DMS 273 (cell line): ENCODE measurements at regions not wholly inside any gene's neighbourhood (a gene's known extent, or its start where the extent isn't known, plus 50 kb on each side); places are given as distances from the start of the nearest gene placed in this dataset.

Experiments used
- DNase-seq: peaks from one replicate; lab custom pipeline; 2025; ENCODE audit not compliant: unreplicated experiment; lab: John Stamatoyannopoulos, UW

DNA sequence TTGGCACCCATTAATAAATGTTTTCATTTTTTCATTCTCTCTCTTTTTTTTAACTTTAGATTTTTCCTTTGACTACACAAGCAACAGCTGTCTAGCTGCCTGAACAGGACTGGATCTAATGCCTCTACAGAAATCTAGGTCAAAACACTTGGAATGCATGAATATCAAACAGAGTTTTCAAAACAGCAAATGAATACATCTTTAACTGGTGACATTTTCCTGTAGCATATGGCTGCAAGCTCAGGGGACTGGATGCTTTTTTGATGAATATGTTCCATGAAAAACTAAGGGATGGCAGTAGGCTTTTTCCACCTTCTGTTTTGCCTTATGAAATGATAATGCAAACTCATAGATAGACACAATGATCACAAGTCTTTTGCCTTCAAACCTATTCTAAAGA, 661.7 kb downstream of the MCTP2 start:
- DNase-seq = no peak

DNA sequence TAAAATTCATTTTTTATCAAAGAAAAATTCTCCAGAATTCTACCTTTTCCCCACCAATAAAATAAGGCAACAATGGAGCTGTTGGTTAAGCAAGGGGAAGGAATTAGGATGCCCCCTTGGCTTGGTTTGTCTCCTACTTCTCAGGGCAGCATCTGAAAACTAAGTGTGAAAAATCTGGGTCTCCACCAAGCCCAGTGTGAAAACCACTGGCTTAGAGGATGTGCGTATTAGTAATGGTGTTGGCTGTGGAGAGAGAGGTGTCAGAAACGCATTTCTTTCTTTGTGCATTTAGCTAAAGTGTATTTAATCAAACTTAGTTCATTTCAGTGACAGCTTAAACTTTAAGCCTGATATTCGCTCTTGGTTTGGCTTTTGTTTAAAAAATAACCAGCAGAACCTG, 662.7 kb downstream of the MCTP2 start:
- no peak for DNase-seq

DNA sequence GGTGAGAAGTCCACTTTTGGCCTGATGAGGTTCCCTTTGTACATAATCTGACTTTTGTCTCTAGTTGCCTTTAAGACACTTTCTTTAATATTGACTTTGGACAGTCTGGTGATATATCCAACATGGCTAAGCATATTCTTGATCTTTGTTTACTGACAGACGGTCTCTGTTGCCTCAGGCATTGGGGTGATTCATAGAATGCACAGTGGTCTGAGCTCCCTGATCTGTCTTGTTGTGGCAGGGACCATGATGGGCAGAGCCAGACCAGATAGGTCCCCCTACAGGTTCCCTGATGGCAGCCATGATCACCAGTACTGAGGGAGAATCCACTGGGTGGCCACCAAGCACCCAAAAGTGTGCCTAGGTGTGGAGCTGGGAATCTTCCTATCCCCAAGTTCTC, 678.1 kb downstream of the MCTP2 start:
- no peak for DNase-seq

DNA sequence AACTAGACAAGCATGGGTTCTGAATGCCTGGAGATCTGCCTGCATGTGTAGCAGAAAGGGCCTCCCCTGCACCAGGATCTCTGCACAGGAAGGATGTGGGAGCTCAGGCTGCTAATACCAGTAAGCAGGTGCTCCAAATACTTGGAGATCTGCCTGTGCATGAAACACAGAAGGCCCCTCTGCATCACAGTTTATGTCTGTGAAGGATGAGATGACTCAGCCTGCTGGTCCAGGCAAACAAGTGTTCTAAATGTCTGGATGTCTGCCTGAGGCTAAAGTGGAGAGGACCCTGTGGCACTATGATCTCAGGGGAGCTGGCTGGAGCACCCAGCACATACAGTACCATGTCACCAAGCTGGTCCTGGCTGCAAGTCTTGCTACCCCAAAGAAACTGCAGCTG, 678.8 kb downstream of the MCTP2 start:
- DNase-seq = no peak

DNA sequence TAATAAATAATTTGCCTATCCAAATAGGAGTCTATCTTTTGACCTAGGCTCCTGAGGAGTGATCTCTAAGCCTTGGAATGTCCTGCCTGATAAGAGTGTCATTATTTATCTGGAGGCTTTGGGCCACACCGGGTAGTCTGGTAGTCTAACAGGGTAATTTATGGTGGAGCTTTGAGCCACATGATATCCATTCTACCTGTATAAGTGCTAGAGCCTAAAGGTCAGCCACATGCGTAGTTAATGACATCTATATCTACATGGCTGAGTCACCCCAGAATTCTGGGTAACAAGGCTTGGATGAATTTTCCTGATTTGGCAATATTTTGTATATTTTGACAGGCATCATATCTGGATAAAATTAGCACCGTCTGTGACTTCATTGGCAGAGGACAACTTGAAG, 681.4 kb downstream of the MCTP2 start:
- DNase-seq = no peak

DNA sequence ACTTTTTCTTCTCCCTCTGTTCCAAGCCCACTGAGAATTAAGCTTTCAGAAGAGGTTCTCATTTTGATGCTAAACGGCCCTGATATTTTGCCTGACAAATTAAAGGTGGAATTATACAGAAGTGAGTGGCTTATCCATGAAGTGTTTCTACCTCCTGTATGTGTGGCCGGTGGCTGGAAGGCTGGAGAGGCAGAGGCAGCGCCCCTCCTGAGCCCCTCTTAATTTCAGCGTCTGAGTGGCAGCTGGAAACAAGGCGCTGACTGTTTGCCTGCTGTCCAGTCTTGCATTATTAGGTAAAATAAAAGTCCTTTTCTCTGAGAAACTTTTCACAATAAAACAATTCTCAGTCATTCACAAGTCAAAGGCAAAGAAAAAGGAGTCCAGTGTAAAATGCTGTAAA, 685.7 kb downstream of the MCTP2 start:
- DNase-seq = no peak

DNA sequence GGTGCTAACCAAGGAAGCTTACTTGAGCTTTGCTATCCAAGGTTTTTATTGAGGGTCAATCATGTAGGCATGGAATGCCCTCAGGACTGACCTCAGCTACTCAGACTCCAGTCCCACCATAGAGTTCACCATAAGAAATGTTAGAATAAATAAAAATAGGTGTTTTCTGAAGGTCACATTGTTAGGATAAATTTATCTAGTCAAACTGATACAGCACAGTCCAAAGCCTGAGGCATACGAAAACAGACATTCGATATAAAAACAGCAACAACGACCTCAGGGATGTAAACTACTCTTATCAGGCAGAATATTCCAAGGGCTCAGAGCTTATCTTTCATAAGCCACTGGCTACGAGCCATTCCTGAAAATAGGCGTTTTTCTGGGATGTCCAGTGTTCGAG, 690.6 kb downstream of the MCTP2 start:
- no peak for DNase-seq

DNA sequence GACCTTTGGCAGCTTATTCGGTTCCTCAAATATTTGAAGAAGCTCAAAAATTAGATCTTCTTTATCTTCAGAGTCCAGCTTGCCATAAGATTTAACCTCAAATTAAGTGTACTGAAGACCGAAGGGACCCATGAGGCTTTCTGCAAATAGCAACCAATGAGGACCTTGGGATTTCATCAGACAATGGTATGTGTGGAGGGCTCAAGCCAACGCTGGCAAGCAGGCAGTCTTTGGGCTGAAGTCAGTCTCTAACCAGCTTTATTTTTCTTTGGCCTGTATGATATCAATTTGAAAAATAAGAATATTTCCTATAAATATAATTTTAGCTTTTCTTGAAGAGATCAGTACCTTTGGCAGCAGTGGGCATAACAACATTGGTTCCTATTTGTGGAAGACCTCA, 692.7 kb downstream of the MCTP2 start:
- DNase-seq = no peak

DNA sequence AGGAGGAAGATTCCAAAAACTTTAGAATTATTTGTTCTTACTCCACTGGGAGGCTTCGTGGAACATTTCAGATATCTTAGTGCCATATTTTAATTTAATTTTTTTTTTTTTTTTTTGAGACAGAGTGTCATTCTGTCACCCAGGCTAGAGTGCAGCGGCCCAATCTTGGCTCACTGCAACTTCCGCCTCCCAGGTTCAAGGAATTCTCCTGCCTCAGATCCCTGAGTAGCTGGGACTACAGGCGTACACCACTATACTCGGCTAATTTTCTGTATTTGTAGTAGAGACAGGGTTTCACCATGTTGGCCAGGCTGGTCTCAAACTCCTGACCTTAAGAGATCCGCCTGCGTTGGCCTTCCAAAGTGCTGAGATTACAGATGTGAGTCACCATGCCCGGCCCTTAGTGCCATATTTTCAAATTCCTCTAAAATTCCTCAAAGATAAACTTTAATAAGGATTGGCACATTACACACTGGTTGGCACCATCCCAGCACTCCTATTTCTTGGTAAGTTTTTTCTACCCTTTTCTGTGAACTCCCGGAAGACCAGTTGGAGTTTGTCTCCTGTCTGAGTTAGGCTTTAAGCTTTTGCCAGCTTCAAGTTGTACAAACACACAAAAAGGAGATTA, 693.7 kb downstream of the MCTP2 start:
- DNase-seq = no peak

DNA sequence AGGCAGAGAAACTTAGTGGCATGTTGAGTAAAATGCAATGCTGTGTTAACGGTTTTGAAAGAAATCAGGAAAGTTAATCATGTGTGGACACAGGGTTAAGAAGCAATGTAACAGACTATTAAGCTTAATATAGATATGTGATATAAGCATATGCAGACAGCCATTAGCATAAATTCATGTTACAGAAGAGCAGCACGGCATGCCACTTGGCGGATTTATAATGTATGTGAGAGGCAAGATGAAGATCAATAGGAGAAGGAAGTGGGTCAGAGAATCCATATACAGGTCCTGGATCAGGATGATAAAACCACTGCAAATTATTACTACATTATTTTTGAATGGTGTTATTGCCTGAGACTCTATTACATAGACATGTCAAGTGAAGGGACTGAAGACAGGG, 694.3 kb downstream of the MCTP2 start:
- no peak for DNase-seq

DNA sequence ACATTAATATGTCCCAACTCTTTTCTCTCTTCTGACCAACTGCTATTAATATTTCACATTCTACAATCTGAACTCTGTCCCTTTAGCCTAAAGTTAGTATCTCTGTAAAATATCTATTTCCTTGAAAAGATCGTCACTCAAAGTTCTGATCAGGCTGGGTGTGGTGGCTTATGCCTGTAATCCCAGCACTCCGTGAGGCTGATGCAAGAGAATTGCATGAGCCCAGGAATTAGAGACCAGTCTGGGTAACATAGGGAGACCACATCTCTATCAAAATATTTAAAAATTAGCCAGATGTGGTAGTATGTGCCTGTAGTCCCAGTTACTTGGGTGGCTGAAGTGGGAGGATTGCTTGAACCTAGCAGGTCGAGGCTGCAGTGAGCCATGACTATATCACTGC, 695.6 kb downstream of the MCTP2 start:
- no peak for DNase-seq

DNA sequence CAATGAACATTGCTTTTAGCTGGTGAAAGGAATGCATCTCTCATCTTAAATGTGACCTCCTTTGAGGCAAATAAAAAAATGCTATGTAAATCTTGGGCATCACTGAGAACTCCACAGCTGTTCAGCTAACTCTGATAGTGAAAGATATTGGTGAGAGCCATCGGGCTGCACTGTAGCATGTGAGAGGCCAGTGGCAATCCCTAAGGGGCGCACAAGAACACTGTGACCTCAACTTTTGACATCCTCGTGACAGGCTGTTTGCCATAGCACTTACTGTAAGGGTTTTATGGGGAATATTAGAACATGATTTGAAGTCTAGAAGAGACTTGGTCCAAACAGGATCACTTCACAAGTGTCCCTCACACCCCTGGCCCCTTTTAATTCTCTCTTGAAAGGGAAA, 697.9 kb downstream of the MCTP2 start:
- DNase-seq = no peak

DNA sequence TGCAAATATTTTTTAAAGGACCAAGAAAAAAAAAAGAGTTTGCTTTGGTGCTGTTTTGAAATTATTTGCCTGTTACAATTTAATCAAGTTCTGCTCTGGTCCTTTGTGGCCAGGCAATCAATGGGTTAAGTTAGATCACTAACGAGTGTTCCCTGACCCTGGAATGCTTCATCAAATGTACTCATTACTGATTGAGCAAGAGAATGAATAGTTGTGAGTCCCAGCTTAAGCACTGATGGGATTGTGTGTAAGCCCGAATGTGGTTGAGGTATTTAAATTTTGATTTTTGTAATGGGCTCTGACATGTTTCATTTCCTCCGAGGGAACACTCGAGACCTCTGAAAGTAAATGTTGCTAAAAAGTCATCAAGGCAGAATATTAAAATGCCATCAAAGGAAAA, 699.1 kb downstream of the MCTP2 start:
- DNase-seq = no peak

DNA sequence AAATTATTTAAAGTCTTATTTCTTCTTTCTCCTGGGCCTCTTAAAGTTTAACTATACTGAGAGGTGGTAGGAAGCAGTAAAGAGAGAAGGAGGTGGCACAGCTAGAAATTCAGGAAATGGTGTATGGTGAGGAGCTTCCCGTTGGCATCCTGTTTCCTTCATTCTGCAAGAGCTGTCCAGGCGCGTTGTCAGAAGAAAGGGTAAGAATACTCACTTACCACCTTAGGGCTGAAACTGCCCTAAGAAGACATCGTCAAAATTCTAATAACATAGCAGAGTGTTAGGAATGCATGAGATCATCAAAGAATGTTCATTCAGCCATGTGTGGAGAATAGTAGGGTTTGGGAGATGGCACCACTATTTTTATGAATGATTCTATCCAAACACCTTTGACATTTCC, 699.6 kb downstream of the MCTP2 start:
- DNase-seq = no peak

DNA sequence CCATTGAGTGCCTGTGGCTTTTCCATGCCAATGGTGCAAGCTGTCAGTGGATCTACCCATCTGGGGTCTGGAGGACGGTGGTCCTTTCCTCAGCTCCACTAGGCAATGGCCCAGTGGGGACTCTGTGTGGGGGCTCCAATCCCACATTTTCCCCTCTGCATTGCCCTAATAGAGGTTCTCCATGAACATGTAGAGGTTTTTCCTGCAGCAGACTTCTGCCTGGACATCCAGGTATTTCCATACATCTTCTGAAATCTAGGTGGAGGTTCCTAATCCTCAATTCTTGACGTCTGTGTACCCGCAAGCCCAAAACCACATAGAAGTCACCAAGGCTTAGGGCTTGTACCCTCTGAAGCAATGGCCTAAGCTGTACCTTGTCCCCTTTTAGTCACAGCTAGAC, 703.1 kb downstream of the MCTP2 start:
- DNase-seq = no peak

DNA sequence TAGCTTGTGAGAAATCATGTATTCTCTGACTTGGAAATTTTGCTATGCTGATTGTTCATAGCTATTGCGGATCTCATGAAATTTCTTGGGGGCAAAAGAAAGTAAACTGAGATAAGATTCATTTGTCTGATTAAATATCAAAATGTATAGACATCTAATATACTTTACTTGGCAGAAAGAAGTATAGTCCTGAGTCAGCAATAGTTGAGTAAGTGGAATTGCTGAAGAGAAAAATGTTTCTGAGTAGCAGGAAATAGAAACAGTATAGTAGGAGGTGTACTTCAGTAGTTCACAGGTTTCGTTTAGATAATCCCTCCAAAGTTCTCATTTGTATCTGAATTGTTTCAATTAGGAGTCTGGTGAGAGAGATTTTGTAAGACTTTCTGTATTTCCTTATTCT, 705.9 kb downstream of the MCTP2 start:
- DNase-seq = no peak

DNA sequence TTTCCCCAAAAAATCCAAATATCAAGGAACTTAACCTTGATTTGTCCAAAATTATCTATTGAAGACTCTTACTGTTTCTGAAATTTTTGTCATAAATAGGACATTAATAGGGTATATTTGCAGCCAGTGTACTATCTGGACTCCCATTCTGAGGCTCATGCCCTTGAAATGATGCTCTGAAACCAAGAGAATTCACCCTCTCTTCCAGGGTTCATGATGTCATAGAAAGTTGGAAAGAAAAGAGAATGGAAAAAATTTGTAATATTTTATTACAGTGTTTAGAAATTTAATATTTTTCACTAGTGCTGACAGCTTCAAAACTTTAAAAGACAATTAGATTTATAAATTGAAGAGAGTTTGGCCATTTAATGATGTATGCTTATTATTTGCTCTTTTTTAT, 712.5 kb downstream of the MCTP2 start:
- DNase-seq = no peak

DNA sequence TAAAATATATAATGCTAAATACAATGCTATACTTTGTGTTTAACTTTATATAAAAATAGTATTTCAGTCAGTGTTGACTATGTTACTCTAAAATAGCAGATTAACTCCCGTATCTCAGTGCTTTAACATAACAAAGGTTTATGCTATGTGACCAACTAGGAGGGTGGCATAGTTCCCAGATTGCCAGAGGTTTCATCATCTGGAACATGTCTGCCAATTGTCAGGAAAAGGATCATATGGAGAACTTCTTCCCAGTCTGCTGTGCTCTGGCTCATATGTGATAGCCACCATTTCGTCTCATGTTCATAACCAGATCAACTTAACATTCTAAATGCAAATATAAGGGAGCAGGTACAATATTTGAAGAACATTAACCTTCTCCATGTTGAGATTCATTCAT, 720.2 kb downstream of the MCTP2 start:
- no peak for DNase-seq

DNA sequence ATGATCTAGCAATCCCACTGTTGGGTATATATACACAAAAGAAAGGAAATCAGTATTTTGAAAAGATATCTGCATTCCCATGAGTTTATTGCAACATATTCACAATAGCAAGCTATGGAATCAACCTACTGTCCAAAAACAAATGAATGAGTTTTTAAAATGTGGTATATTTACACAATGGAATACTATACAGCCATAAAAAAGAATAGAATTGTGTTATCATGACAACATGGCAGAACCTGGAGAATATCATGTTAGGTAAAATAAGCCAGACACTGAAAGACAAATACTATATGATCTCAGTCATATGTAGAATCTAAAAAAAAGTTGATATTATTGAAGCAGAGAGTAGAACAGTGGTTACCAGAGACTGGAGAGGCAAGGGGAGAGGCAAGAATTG, 732.6 kb downstream of the MCTP2 start:
- no peak for DNase-seq

DNA sequence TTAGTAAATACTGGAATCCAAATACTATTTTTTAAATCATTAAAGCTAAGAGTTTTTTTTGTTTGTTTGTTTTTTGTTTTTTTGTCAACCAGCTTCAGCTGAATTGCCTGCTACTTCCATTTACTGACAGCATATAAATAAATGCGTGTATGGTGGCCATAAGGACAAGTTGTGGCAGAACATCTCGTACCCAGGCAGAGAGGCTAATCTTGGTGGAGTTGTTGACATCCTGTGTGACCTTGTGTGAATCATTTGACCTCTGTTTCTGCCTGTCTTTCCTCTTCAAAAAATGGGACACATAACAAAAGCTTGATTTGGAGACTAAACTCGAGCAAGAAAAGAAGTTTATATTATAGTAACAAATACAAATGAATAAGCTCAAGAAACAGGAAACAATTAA, 734.2 kb downstream of the MCTP2 start:
- DNase-seq = no peak

DNA sequence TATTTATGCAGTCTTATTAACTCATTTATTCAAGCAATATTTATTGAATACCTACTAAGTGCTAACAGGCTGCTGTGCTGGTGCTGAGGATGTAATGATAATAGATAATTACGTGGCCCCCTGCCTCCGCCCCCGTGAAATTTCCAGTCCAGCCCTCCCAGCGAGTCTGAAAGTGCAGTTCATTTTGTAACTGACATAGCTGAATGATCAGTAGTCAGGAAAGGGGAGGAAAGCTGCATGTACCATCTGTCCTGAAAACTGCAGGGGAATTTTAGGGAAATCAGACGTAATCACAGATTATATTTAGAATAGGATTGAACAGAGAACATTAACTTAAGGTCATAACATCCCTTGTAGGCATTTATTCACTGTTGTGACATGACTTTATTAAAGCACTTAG, 736.8 kb downstream of the MCTP2 start:
- no peak for DNase-seq

DNA sequence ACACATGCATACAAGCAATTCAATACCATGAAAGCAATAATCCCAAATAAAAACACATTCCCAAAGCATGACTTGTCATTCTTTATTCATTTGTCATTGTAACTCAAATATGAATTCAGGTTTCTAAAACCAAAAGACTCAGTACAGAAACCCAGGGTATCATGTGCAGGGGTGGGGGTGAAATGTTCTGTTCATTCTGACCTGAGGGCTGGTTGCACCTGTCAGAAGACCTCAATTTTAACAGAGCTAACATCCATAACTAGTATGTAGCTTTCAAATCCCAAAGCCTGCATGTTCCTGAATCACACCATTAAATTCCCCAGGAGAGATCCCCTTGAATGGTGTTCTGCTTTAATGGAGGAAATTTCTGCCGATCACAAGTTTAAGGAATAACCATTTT, 738.7 kb downstream of the MCTP2 start:
- DNase-seq = no peak

DNA sequence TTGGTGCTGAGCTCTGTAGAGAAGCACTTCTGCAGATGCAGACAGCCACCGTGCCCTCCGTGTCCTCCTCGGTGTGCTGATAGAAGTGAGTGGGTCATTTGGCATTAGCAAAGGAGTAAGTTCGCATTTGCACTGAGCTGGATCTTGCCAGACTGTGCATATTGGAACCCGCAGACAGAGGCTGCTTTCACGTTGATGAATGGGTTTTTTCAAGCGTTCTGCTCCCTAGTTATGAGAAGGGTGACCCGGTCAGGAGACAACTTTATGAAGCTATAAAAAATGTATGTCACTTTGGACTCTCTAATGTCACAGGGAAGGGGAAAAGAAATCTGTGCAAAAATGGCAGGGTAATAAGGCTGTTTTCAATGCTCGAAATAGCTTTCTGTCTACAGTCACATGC, 739.4 kb downstream of the MCTP2 start:
- no peak for DNase-seq

DNA sequence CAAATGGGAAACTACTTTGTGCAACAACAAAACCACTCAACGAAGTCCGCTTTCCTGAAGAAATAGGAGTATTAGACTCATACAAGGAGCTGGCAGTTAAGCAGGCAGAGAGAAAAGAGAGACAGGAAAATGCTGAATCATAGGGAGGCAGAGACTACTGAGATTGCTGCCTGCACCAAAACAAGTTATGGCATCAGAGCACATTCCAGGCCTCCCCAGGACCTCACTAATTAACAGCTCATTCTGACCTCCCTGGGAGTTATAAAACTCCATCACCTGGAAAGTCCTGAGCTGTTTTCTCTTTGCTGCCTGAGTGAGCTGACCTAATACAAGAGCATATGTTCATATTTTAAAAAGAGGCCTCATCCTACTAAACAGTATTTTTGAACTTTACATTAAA, 741.0 kb downstream of the MCTP2 start:
- no peak for DNase-seq
